ENCODE measurements at regions not wholly inside any gene's neighbourhood (a gene's known extent, or its start where the extent isn't known, plus 50 kb on each side); places are given as distances from the start of the nearest gene placed in this dataset.
"Not testable (repeated sequence)": the region's sequence is repeated elsewhere in the genome, so short reads cannot be mapped to it uniquely, and the experiment has no call there.

DNA sequence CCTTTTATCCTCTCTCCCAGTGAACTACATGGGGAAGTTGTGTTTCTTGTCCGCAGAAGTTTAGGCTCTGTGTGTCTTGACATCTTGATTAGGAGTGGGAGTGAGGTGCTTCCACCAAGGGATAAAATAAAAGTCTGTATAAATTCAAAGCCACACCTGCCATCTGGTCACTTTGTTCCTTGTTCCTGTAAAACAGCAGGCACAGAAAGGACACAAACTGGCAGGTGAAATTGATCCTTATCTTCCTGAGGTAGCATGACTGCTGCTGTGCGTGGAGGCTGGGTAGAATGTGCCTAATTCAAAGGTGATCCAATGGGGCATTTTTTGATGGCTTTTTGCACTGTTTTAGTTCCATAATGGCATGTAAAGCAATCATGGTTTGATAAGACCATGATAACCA, 104.3 kb upstream of the KITLG start:
- in situ Hi-C loops (cut with MboI; ENCODE audit: low sequenced_read_pairs) = no loop called here

DNA sequence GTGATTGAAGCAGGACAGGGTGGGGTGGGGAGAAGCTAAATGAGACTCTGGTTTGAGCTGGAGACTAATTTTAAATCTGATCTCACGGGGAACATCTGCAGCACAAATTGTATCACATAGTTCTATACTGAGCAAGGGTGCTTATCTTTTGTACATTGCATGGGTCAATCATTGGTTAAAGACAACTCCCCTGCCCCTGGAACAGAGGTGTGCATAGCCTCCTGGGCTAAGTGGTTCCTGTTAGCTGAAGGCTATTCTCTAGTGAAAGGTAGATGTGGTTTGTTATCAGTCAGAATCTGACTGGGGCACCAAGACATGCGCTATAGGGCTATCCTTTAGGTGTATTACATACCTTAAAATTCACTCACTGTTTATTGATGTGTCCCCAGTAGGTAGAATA, 103.9 kb upstream of the KITLG start:
- in situ Hi-C loops (cut with MboI; ENCODE audit: low sequenced_read_pairs) = no loop called here

DNA sequence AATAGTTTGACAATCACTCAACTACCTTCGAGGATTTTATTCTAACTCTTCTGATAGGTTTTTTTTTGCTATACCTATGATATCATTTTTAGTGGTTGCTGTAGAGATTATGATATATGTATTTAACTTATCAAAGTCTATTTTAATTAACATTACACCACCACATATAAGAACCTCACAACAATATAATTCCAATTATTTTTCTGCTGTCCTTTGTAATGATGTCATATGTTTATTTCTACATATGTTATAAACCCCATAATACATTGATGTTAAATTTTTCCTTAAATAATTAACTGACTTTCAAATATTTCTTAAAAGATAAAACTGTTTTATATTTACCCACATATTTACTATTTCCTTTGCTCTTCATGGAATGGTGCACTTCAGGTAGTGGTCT, 103.4 kb upstream of the KITLG start:
- in situ Hi-C loops (cut with MboI; ENCODE audit: low sequenced_read_pairs) = no loop called here

DNA sequence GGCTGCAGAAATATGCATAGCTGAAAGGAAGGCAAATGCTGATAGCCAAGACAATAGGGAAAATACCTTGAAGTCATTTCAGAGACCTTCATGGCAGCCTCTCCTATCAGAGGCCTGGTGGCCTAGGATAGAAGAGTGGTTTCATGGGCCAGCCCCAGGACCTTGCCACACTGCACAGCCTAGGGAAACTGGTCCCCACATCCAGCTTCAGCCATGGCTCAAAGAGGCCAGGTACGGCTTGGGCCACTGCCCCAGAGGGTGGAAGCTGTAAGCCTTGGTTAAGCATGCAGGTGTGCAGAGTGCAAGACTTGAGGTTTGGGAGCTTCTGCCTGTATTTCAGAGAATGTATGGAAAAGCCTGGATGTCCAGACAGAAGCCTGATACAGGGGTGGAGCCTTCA, 101.0 kb upstream of the KITLG start:
- in situ Hi-C loops (cut with MboI; ENCODE audit: low sequenced_read_pairs) = no loop called here

DNA sequence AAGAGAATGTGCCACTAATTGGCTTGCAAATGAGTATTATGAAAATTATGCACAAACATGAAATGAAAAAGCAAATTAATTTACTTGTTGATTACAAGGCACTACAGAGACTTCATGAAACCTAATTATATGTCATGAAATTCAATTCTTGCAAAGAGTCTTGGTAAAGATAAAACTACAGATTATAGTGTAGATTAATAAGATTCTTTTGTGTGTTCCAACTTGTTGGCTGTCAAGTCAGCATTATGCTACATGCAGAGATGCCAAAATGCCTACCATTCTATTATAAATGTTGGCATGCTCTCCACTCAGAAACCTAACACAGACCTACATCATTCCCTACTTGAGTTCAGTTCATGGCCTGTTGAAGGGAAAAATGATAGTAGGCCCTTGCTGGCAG, 97.2 kb upstream of the KITLG start:
- in situ Hi-C loops (cut with MboI; ENCODE audit: low sequenced_read_pairs) = no loop called here

DNA sequence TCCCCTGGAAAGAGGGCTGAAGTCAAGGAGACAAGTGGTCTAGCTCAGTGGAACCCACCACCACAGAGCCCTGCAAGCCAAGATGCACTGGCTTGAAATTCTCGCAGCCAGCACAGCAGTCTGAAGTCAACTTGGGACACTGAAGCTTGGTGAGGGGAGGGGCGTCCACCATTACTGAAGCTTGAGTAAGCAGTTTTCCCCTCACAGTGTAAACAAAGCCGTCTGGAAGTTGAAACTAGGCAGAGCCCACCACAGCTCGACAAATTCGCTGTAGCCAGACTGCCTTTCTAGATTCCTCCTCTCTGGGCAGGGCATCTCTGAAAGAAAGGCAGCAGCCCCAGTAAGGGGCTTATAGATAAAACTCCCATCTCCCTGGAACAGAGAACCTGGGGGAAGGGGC, 87.3 kb upstream of the KITLG start:
- in situ Hi-C loops (cut with MboI; ENCODE audit: low sequenced_read_pairs) = not testable (repeated sequence)

DNA sequence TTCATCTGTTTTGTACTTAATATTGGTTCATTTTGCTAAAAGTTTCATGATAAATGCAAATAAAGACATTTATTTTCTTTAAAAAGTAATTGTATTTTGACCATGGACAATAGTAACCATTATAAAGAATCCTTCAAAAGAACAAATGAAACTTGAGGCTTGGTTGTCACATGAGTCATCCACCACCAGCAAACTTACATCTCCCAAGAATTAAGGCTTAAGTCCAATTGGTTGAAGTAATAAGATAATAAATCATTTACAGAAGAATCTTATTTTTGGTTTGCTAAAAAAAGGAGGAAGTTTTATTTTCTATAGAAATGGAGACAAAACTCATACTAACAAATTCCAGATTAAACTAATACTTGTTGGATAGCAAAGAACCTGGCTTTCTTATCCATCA, 84.8 kb upstream of the KITLG start:
- in situ Hi-C loops (cut with MboI; ENCODE audit: low sequenced_read_pairs) = no loop called here

DNA sequence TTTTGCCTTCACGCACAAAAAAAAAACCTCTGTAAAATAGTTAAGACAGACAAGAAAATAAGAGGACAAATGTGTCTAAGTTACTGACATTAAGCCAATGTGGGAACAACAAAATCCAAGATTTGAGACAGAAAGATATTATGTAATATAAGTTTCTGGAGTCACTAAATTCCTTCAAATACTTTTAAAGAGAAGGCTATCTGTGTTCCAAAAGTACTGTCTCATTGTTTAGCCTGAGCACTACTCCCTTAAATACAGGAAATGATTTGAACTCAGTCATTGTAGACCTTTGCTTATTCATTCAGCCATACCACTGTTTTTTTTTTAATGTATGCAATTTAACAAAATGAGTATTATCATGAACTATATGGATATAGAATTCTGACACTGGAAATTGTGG, 82.7 kb upstream of the KITLG start:
- in situ Hi-C loops (cut with MboI; ENCODE audit: low sequenced_read_pairs) = no loop called here

DNA sequence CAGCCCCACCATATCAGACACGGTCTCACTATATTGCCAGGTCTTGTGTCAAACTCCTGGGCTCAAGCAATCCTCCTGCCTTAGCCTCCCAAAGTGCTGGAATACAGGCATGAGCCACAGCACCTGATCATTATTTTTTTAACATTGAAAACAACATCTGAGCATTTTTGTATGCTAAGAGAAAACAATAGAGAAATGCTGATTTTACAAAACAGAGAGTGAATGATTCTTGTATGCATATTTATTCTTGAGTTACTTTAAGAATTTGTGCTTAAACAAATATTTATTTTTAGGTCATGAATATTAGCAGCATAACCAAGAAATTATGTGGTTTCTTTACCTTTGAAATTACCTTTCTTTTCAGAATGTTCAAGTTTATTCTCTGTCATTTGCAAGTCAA, 81.8 kb upstream of the KITLG start:
- in situ Hi-C loops (cut with MboI; ENCODE audit: low sequenced_read_pairs) = no loop called here

DNA sequence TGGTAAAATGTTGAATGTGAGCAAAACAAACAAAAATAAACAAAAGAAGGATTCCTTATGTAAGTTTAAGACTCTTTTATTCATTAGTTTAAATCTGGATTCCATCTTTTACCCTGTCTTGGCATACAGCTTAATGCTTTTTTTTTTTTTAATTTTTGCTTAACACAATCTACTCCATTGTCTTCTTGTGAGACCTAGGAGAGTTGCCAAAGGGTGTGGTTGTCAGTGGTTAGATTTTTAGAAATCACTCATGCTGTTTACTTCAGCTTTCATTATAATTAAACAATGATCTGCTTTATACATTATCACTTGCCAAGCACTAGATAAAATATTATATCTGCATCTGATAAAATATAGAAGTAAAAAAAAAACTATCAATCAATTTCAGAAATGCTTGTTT, 77.7 kb upstream of the KITLG start:
- in situ Hi-C loops (cut with MboI; ENCODE audit: low sequenced_read_pairs) = no loop called here

DNA sequence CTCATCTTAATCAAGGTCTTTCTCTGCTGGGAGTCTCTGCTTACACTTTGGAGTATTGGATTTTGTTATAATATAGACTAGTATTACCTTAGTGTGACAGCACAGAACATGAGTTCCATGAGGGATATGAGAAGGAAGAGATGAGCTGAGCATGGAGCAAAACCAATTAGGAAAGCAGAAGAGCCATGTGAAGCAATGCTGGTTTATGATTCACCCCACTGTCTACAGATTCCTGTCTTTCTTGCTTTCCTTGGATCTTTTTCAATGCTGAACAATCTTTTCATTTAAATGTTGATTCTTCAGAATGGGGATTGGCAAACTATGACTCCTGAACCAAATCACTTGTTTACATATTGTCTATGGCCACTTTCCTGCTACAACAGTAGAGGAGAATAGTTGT, 70.4 kb upstream of the KITLG start:
- in situ Hi-C loops (cut with MboI; ENCODE audit: low sequenced_read_pairs) = no loop called here

DNA sequence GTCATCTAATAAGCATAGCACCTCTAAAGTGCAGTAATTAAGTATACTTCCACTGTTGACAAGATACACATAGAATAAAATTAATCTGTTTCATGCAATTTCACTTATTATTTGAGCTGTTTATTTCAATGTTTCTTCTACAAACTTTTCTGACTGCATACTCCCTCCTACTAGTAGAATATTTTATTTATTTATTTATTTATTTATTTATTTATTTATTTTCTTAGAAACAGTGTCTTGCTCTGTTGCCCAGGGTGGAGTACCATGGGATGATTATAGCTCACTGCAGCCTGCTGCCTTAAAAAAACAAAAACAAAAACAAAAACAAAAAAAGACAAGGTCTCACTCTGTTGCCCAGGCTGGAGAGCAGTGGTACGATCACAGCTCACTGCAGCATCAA, 68.4 kb upstream of the KITLG start:
- in situ Hi-C loops (cut with MboI; ENCODE audit: low sequenced_read_pairs) = no loop called here

DNA sequence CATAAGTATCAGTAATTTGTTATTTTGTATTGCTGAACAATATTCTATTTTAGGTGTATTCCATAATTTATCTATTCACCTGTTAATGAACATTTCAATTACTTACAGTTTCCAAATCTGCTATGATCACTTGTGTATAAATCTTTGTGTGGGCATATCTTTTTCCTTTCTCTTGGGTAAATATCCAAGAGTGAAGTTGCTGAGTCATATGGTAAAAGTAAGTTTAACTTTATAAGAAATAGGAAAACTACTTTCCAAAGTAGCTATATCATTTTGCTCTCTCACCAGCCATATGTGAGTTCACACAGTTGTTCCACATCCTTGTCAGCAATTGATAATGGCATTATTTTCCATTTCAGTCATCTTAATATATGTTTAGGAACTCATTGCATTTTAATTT, 66.6 kb upstream of the KITLG start:
- in situ Hi-C loops (cut with MboI; ENCODE audit: low sequenced_read_pairs) = no loop called here

DNA sequence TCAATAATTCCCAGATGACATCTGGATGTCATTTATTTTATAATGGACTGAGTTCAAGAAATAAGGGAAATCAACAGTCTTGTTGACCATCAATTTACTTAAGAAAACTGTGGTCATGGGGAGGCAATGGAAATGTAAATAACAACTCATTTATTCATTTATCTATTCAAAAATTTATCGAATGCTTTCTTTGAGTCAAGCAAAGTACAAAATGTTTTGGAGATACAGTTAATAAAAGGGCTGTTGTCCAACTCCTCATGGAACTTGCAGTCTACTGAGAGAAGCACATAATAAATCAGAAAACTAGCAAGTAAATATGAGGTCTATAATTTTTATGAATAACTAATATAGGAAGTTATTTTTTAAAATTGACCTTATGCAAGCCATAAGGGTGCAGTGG, 65.5 kb upstream of the KITLG start:
- in situ Hi-C loops (cut with MboI; ENCODE audit: low sequenced_read_pairs) = no loop called here

DNA sequence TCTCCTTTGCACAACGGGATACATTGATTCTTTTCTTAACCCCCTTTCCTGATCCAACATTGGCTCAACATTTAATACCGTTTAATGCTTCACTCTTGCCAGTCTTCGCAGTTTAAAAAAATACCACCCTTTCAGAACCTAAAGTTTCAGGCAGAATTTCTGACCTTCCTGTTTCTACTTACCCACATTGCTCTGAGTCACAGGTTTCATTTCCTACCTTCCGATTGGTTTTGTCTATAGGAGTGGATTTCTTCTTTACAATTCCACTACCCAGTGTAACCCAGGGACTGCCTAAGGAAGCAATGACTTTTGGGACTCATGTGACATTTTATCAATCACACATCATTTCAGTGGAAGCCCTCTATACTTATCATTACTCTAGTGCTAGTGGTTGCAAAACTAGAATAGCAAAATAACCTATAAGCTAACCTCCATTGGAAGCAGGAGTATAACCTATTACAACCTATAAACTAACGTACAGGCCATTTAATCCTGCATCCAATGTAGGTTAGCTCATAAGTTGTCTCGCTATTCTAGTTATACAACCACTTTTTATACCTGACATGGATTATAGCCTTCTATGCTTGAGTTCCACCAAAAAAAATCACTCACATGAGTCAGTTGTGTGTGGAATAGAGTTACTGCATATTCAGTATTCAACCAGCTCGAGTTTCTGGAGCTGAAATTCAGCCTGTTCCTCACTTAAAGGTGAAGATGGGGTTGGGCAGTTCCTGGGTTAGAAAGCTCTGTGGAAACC, 64.9 kb upstream of the KITLG start:
- in situ Hi-C loops (cut with MboI; ENCODE audit: low sequenced_read_pairs) = no loop called here

DNA sequence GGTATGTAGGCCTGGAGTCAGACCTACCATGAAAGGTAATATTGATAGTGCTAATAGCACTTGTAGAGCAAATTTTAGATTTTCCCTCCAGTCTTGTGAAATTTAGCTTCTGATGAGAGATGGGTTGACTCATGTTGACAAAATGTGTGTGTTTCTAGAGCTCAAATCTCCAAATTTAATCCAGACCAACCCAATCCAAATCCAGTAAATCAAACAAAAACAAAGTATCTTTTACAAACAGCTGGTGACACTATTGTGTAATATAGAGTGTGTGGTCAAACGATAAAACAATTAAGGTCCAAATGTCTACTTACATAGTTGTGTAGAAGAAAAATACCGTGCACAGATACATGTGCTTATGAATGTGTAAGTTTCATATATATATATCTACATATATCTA, 63.4 kb upstream of the KITLG start:
- in situ Hi-C loops (cut with MboI; ENCODE audit: low sequenced_read_pairs) = no loop called here

DNA sequence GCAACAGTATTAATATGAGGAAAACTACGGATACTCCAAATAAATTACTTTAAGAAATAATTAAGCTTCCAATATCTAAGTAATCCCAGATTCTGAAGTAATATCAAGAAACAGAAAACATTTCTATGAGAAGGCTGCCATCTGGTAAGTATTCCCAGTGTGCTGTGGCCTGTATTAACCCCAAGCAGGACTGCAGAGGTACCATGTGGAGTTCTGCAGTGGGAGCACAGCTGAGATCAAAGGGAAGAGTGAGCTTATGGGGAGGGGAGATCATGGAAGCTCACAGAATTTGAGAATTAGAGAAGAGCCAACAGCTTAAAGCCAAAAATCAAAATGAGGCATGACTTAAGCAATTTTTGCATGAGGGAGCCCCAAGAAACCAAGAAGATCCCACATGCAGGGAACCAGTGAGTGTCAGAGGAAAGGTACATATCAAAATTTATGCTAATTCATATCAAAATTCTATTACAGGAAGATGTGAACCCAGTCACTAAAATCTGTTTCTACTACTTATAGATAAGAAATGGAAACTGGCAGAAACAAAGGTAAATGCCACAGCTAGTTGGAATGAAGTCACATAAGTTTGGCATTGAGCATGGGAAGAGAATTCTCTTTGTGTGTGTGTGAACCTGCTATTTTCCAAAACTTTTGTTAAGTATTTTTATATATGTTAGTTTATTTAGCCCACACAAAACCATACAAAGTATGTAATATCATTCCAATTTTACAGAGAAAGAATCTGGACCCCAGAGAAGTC, 62.6 kb upstream of the KITLG start:
- in situ Hi-C loops (cut with MboI; ENCODE audit: low sequenced_read_pairs) = no loop called here

DNA sequence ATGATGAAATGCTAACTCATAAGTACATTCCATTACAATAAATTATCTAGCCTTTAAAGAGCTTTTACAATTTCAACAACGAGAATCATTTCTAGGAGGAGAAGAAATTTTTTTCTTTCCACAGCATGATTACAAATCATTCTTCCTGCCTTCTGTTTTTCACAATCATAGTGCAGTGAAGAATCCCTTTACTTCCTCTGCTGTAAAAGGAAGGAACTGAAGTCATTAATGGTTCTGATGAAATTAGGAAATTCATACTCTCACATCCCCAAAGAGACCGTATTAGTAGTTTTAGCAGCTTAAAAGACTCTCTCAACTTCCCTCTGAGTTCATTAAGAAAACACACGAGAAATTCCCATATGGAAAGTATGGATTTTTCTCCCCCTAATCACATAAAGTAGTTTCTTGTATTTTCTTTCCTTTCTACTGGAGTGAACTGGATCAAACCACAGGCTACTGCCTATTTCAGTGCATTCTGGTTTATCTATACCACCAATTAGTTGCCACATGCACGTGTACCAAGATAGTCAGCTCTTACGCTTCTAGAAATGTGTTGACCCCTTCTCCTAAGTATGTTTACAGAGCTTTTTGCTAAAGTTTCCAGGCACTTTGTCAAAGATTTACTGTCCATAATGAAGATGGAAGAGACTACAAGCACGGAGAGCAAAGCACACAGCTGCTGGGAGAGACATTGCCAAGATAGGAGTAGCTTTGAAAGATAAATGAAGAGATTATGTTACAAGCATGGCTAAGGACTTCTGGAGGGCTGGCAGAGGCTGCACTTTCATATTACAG, 58.9 kb upstream of the KITLG start:
- in situ Hi-C loops (cut with MboI; ENCODE audit: low sequenced_read_pairs) = no loop called here

DNA sequence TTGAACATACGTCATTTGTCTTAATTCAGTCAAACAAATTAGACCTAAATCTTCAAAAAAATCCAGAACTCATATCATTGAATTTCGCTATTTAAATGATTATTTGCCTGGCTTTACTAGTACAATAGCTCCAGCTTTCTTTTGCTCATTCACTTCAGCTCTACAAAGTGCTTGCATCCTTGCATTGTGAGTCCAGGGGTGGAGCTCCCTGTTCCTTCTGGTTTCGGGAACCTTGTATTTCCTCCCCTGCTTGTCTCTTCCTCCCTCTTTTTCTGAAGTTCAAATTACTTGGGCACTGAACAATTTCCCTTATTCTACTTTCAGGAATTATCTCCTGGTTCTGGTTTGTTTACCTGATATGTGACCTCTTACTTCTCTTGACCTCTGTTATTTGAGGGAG, 58.1 kb upstream of the KITLG start:
- in situ Hi-C loops (cut with MboI; ENCODE audit: low sequenced_read_pairs) = no loop called here

DNA sequence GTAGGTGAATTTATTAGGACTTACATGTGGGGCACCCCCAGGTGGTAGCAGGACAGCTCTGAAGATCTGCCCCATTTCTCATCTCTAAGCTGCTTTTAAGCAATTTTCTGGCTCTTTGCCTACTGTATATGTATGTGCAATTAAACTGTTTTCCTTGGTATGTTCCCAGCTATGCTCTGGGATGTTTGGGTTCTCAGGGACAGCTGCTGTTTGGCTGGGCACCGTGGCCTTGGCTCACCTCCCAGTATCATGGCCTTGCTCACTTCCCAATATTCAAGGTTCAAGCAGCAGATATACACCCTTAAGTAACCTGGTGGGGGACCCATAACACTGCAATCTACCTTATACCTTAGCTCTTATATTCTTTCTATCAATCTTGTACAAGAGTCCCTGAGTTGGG, 53.7 kb upstream of the KITLG start:
- in situ Hi-C loops (cut with MboI; ENCODE audit: low sequenced_read_pairs) = no loop called here

DNA sequence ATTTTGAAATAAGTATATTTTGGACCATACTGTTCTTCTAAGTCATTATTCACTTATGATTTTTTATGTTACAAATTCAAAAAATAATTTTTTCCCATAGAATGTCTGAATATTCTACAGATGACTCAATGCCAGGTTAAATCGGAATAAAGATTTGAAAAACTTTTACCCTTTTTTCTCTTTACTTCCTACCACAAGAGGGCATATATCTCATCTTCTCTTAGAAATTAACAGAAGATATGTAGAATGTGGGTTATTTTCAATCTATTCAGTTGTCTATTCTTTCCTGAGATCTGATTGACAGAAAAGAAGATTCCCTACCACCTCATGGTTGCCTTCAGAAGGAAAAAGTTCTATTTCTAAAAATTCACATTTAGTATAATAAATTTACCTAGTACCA, 53.0 kb upstream of the KITLG start:
- in situ Hi-C loops (cut with MboI; ENCODE audit: low sequenced_read_pairs) = no loop called here

DNA sequence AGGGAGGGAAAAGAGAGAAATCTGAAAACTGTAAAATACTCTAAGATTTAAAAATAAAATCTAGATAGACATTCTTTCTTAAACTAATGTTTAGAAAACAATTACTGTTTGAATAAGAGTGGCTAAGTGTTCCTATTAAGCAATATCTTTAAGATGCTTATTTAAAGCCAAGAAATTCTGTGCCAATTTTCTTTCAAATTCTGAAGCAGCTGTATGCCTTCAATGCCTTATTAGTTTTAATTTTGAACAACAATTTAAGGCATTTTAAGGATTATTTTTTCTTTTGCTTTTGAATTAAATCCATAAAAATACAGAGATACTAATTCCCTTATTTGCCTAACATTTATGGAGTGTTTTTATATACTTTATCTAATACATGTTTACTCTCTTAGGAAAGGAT, 50.3 kb upstream of the KITLG start:
- in situ Hi-C loops (cut with MboI; ENCODE audit: low sequenced_read_pairs) = no loop called here
